GM12872 (cell line): ENCODE measurements at regions not wholly inside any gene's neighbourhood (a gene's known extent, or its start where the extent isn't known, plus 50 kb on each side); places are given as distances from the start of the nearest gene placed in this dataset.

Experiments used
- CTCF ChIP-seq: IDR thresholded peaks from 3 replicates; pipeline ENCODE4 v1.5.1; 2011; ENCODE audit warnings: low read depth, mild to moderate bottlenecking, low read length, moderate library complexity; ENCODE audit not compliant: insufficient read depth

GRCh38 chr13:53336441-53337160 is 308.0 kb downstream of the OLFM4 start:
- no peak for TF ChIP-seq CTCF

- peak; percentile 24; the same call in 1 of the 3 replicates for TF ChIP-seq CTCF
These were observed 310.1 kb downstream of the OLFM4 start for GRCh38 chr13:53338760-53339159.

GRCh38 chr13:53340505-53341143 is 312.0 kb downstream of the OLFM4 start:
- no peak for TF ChIP-seq CTCF

GRCh38 chr13:53341144-53341510 is 312.5 kb downstream of the OLFM4 start:
- no peak for TF ChIP-seq CTCF

DNA sequence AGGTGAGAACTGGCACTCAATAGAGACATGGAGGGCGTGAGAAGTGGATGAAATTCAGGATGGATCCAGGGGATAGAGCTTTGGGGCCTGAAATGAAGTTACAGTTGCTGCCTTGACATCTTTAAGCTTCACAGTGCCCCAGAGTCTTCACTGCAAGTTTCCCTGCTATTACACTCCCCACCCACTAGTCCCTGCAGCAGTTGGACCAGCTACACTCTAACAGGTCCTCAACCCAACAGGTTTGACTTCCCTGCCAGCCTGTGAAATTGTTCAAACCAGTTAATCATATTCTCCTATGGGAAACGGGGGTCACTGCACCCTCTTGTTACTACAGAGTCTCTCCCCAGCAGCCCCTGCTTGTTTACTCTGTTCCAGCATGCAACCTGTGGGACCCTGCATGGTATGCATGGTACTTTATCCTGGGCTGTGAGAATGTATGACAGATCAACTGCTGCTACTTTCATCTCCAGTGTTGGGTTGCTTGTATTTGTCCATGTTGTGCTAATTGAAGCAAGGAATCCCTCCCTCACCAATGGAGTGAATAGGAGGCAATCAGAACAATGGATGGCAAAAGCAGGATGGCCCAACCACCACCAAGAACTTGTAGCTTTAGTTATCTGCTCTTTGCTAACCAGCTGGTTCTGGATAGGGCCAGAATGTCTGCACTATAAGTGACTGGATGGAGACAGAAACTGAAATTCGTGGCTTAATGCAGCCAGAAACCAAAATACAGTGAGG is 314.2 kb downstream of the OLFM4 start:
- no peak for TF ChIP-seq CTCF

DNA sequence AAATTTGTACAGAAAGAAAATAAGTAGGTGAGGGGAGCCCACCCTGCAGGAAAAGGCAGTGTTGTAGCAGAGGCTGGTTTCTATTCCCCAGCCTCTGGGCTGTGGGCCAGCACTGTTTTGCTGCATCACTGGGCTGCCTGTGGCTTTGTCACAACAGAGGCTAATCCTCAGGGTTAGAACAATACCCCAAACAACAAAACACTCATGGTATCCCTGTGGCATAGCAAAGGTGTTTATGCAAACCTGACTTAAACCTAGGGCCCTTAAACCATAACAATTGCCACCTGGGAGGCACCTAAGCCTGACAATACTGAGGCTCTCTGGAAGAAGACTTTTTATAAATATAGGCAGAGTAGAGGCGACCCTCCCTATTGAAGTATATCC is 314.7 kb downstream of the OLFM4 start:
- no peak for TF ChIP-seq CTCF

GRCh38 chr13:53351021-53351420 is 322.4 kb downstream of the OLFM4 start:
- TF ChIP-seq CTCF: no peak
